Heart right ventricle (tissue), 16 donors: ENCODE measurements at regions not wholly inside any gene's neighbourhood (a gene's known extent, or its start where the extent isn't known, plus 50 kb on each side); places are given as distances from the start of the nearest gene placed in this dataset.

Source experiments
- ATAC-seq, 8 donors: fragments of 200-7000 bp; cut with Tn5 transposase; one replicate each; pipeline ENCODE4 v1.9.1; 2020; ENCODE audit warnings: mild to moderate bottlenecking in 8 of 8, moderate library complexity in 8 of 8, moderate number of reproducible peaks in 1 of 8
- DNase-seq, 2 donors: peaks; one replicate each; pipeline ENCODE4 v3.0.0-alpha.2; 2020
- H3K27ac ChIP-seq, 10 donors: fragments of 200-600 bp; sonication (generic) in 2 of 10; one replicate each; pipeline versions ENCODE4 v1.5.0 to v1.8.0; 2020 to 2022; ENCODE audit warnings: mild to moderate bottlenecking in 3 of 10
- H3K27me3 ChIP-seq, 7 donors: fragments of 200-600 bp; one replicate each; pipeline ENCODE4 v1.8.0; 2021 to 2022; ENCODE audit warnings: mild to moderate bottlenecking in 2 of 7
- H3K36me3 ChIP-seq, 9 donors: fragments of 200-600 bp; sonication (generic) in 1 of 9; one replicate each; pipeline versions ENCODE4 v1.5.0 to v1.8.0; 2020 to 2022; ENCODE audit warnings: mild to moderate bottlenecking in 2 of 9
- H3K4me1 ChIP-seq, 9 donors: fragments of 200-600 bp; sonication (generic) in 1 of 9; one replicate each; pipeline versions ENCODE4 v1.5.0 to v1.8.0; 2020 to 2022; ENCODE audit warnings: mild to moderate bottlenecking in 4 of 9
- H3K4me3 ChIP-seq, 10 donors: fragments of 200-600 bp; sonication (generic) in 2 of 10; one replicate each; pipeline versions ENCODE4 v1.5.0 to v1.8.0; 2020 to 2022; ENCODE audit warnings: mild to moderate bottlenecking in 7 of 10, moderate library complexity in 2 of 10
- H3K9me3 ChIP-seq, 11 donors: fragments of 200-600 bp in 10 of 11; sonication (generic) in 2 of 11; one replicate each; pipeline versions ENCODE4 v1.5.0 to v1.8.0; 2013 to 2022; ENCODE audit warnings: mild to moderate bottlenecking in 2 of 11, control low read depth in 1 of 11, moderate library complexity in 1 of 11
- WGBS, 2 donors: extraction: QIAGEN DNeasy Blood & Tissue Kit; methylation state at CpG; one replicate each; pipeline ENCODE4 v1.1.7; 2013; ENCODE audit warnings: inconsistent platforms in 1 of 2; 5-methylcytosine and 5-hydroxymethylcytosine counted together
- intact Hi-C, 10 donors: fragments of 100-400 bp; cut with DNase I; formaldehyde crosslinking; loops; one replicate each; pipeline versions ENCODE4 v1.11.1 to v1.14.2; 2022
- TF ChIP-seq, protein P1 (sequence below), 9 donors: fragments of 200-600 bp; sonication (generic) in 2 of 9; IDR thresholded peaks; one replicate each; pipeline versions ENCODE4 v1.5.0 to v1.8.0; 2021 to 2022; ENCODE audit warnings: antibody characterized with exemption in 9 of 9, mild to moderate bottlenecking in 5 of 9, moderate library complexity in 1 of 9
- donor health status: Arrhythmogenic right ventricular cardiomyopathy.
- donor health status: ischemic (EF 13 %, LVEDD 7.1; RV severe dilation, severe dysfunction).
- donor health status: healthy with polysubstance abuse.
- donor health status: DM: no; HTN: yes; CAD: no.
- donor health status: DM: no; HTN: no; CAD: no.
- donor health status: ischemic (EF 25% LVEDD 6.9; RV normal size, moderate dysfunction).
- donor health status: ischemic (EF 25% LVEDD 5.7; RV mildly dilated, moderate dysfunction).
- donor health status: healthy.
- donor health status: DM: yes; HTN: yes; CAD: no.
- donor health status: Ischemic cardiomyopathy.
- donor health status: ischemic (EF 35%, LVEDD 5.7; RV mildly dilated, moderate dysfunction).
- donor health status: nonischemic (EF 11% LVEDD 7.7; RV severe dilation, severe dysfunction).
- donor health status: DM: yes; HTN: yes; CAD: no.
- donor health status: PGD.
- donor health status: ischemic (EF 29% LVEDD 5.4; RV normal size, mild dysfunction).
- donor health status: nonischemic (EF 23%, LVEDD 6.1; RV moderate dilation, normal function).

DNA sequence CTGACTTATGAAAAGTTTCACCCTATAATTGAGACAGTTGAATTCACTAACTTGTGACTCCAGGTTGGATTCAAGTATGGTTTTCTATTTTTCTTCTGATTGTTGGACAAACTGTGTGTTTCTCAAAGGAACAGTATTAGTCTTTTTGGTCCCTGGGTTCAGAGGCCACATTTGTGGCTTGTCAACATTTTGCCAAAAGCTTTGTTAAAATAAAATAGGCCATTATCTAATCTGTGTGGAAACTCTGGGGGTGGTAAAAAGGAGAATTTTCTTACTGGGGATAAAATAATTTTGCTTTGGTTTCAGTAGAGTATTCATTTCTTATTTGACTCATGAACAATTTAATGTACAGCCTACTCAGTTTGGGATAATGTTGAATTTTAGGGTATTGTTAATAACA is 166.3 kb downstream of the TMEM167A start:
- H3K4me3 ChIP-seq = no peak overlapping the region
- ATAC-seq (peak in 4 of 8 donors; percentile 18 to 74 (median 38)), DNase-seq (no peak)
- intact Hi-C loops = no loop called here
- no peaks in the 10 kb centered on the region for H3K4me1 ChIP-seq
- no peaks in the 10 kb centered on the region for H3K36me3 ChIP-seq
- H3K9me3 ChIP-seq = peaks cover 0 to 16% (median 8%) of the 10 kb centered on the region in 11 donors
- peak overlapping the region in 2 of 10 donors; percentile 18 to 64 for H3K27ac ChIP-seq
- TF ChIP-seq, protein P1, sequence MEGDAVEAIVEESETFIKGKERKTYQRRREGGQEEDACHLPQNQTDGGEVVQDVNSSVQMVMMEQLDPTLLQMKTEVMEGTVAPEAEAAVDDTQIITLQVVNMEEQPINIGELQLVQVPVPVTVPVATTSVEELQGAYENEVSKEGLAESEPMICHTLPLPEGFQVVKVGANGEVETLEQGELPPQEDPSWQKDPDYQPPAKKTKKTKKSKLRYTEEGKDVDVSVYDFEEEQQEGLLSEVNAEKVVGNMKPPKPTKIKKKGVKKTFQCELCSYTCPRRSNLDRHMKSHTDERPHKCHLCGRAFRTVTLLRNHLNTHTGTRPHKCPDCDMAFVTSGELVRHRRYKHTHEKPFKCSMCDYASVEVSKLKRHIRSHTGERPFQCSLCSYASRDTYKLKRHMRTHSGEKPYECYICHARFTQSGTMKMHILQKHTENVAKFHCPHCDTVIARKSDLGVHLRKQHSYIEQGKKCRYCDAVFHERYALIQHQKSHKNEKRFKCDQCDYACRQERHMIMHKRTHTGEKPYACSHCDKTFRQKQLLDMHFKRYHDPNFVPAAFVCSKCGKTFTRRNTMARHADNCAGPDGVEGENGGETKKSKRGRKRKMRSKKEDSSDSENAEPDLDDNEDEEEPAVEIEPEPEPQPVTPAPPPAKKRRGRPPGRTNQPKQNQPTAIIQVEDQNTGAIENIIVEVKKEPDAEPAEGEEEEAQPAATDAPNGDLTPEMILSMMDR (IDR thresholded peaks at IDR 0.05) = no peak
- H3K27me3 ChIP-seq = no peaks in the 10 kb centered on the region

DNA sequence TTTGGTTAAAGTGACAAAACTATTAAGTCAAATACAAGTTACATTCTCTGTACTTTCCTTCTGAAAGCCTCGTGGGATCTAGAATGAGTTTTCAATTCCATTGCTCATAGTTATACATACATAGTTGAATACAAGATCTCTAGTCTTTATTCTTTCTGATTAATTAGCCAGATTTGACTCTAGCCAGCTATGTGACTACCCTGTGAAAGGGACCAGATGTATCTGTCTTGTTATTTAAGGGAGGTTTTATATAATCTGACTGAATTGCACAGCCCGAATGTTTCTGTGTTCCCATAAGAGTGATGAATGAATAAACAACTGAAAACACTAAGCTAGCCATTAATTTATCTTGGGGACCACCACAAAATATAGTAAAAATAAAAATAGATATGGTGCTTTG is 166.7 kb downstream of the TMEM167A start:
- TF ChIP-seq, protein P1 (IDR thresholded peaks at IDR 0.05) = no peak
- WGBS, 2 donors = 77 to 81% methylated on average over 2 of the region's 2 CpGs
- ATAC-seq (no peak), DNase-seq (no peak)
- H3K9me3 ChIP-seq = peaks cover 0 to 12% (median 6%) of the 10 kb centered on the region in 11 donors
- H3K36me3 ChIP-seq = no peaks in the 10 kb centered on the region
- no peaks in the 10 kb centered on the region for H3K27me3 ChIP-seq
- no peak overlapping the region for H3K4me3 ChIP-seq
- intact Hi-C loops = no loop called here
- H3K4me1 ChIP-seq = no peaks in the 10 kb centered on the region
- peak overlapping the region in 1 of 10 donors; percentile 18 for H3K27ac ChIP-seq

GRCh38 chr5:82909771-82910170 is 167.4 kb downstream of the TMEM167A start:
- no peaks in the 10 kb centered on the region for H3K36me3 ChIP-seq
- no peak for DNase-seq
- intact Hi-C loops = no loop called here
- no peak overlapping the region for H3K27ac ChIP-seq
- H3K4me3 ChIP-seq = no peak overlapping the region
- peaks cover 0 to 6% (median 0%) of the 10 kb centered on the region in 11 donors for H3K9me3 ChIP-seq
- H3K27me3 ChIP-seq = no peaks in the 10 kb centered on the region
- no peaks in the 10 kb centered on the region for H3K4me1 ChIP-seq
- ATAC-seq = no peak
- 64 to 65% methylated on average over 7 of the region's 7 CpGs for WGBS, 2 donors
- TF ChIP-seq, protein P1 (IDR thresholded peaks at IDR 0.05) = no peak

- intact Hi-C loops = no loop called here
- no peaks in the 10 kb centered on the region for H3K36me3 ChIP-seq
- TF ChIP-seq, protein P1 (IDR thresholded peaks at IDR 0.05) = no peak
- no peaks in the 10 kb centered on the region for H3K4me1 ChIP-seq
- H3K27me3 ChIP-seq = no peaks in the 10 kb centered on the region
- 40 to 50% methylated on average over 2 of the region's 2 CpGs for WGBS, 2 donors
- peaks cover 0 to 24% (median 7%) of the 10 kb centered on the region in 11 donors for H3K9me3 ChIP-seq
- no peak for DNase-seq
- H3K4me3 ChIP-seq = no peak overlapping the region
- no peak overlapping the region for H3K27ac ChIP-seq
- ATAC-seq = no peak
Measured at GRCh38 chr5:82905986-82906385, 171.2 kb downstream of the TMEM167A start.
